Adipose tissue (tissue), 3 donors: ENCODE measurements at regions not wholly inside any gene's neighbourhood (a gene's known extent, or its start where the extent isn't known, plus 50 kb on each side); places are given as distances from the start of the nearest gene placed in this dataset.

Experiments used
- H3K27ac ChIP-seq: one replicate; pipeline ENCODE4 v1.5.1; 2013; ENCODE audit warnings: low read depth, low read length
- WGBS, 3 donors: extraction: QIAGEN DNeasy Blood & Tissue Kit; methylation state at CpG; one replicate each; pipeline ENCODE4 v1.1.7; 2013; 5-methylcytosine and 5-hydroxymethylcytosine counted together
- donor health status: healthy with polysubstance abuse.
- donor health status: Bipolar disorder and iron deficiency.
- donor health status: healthy.

- H3K27ac ChIP-seq, result no peak overlapping the region
- WGBS, 3 donors, result 43 to 85% (median 79%) methylated on average over 2 of the region's 2 CpGs
Observed at GRCh38 chr21:16522548-16522947, 792.8 kb downstream of the USP25 start.

- 84 to 96% (median 86%) methylated on average over 2 of the region's 2 CpGs for WGBS, 3 donors
- H3K27ac ChIP-seq, result no peak overlapping the region
Observed at GRCh38 chr21:16530656-16531055, 800.9 kb downstream of the USP25 start.

GRCh38 chr21:16532840-16533239, 803.1 kb downstream of the USP25 start:
- H3K27ac ChIP-seq, result no peak overlapping the region
- WGBS, 3 donors, result 59 to 73% (median 66%) methylated on average over 4 of the region's 4 CpGs

GRCh38 chr21:16533692-16534407, 804.1 kb downstream of the USP25 start:
- no peak overlapping the region for H3K27ac ChIP-seq
- WGBS, 3 donors, result 53 to 63% (median 57%) methylated on average over 9 of the region's 9 CpGs

GRCh38 chr21:16534408-16535101, 804.8 kb downstream of the USP25 start:
- 24 to 48% (median 45%) methylated on average over 11 of the region's 11 CpGs for WGBS, 3 donors
- H3K27ac ChIP-seq, result no peak overlapping the region

DNA sequence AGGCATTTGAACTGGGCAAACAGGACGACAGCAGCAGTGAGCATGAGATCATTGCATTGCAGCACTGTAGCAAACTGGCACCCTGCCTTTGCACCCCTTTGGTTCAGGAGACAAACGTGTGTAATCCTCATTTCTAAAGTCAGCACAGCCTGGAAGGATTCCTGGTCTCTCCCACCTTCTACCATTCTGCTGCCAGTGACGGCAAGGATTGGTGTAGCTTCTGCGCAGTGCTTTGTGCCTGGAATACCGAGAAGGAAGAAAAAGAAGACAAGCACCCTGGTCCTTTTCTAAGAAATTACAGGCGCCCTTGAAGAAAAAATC, 805.3 kb downstream of the USP25 start:
- WGBS, 3 donors, result 40 to 46% (median 44%) methylated on average over 6 of the region's 6 CpGs

DNA sequence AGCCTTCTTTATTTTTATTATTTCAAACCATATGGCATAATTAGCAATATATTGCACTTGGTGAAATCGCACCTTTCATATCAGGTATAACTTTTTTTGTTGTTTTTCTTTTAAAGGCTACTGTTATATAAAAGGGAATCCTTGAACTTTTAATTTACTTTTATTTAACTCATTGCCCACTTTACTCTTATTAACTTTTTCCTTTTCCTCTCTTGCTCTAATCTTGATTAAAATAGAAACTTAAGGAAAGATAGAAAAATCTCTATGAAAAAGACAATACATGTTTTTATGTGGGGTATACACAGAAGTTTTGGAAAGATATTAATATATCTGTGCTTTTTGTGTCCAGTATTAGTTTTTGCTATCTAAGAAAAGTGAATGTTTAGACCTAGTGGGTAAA, 805.8 kb downstream of the USP25 start:
- H3K27ac ChIP-seq, result no peak overlapping the region
- WGBS, 3 donors, result 51 to 55% (median 55%) methylated on average over 1 of the region's 1 CpG

More for the DNA sequence above, 805.3 kb downstream of the USP25 start:
- no peak overlapping the region for H3K27ac ChIP-seq

DNA sequence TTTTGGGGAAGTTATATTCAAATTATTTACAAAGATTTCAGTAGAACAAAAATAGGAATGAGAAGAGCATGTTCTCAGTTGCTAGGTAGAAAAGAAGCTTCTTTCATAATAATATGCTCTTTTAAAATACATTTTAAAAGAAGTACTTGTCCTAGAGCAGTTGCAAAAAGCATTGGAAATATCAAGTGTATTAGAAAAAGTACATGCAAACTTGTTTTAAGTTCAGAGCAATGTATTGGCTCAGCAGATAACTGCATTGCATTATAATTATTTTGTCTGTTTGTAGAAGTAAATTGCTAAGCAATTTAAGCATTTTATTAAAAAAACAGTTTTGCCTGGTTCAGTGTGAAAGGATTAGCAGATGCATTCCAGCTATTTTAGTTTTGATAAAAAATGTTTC, 806.4 kb downstream of the USP25 start:
- H3K27ac ChIP-seq, result no peak overlapping the region

GRCh38 chr21:16536643-16537434, 807.1 kb downstream of the USP25 start:
- no peak overlapping the region for H3K27ac ChIP-seq
- WGBS, 3 donors, result 42 to 71% (median 50%) methylated on average over 12 of the region's 12 CpGs

DNA sequence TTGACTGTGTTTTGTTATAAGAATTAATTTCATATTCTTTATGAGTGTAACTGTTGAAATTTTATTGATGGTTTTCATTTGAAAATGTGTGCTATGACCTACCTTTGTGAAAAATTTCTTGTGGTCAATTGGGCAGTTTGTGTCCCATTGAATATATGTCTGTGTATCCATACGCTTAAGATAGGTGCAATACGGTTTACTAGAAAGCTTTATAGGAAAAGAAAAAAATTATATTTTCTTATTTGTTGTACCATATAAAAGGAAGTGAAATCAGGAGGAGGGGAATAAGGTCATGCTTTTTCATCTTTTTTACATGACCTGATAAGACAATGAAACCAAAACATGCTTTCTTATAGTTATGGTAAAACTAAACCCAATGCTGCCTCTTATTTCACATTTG, 807.7 kb downstream of the USP25 start:
- 62 to 84% (median 67%) methylated on average over 2 of the region's 2 CpGs for WGBS, 3 donors
- no peak overlapping the region for H3K27ac ChIP-seq

GRCh38 chr21:16538405-16538804, 808.6 kb downstream of the USP25 start:
- WGBS, 3 donors, result 64 to 75% (median 68%) methylated on average over 4 of the region's 4 CpGs
- no peak overlapping the region for H3K27ac ChIP-seq

DNA sequence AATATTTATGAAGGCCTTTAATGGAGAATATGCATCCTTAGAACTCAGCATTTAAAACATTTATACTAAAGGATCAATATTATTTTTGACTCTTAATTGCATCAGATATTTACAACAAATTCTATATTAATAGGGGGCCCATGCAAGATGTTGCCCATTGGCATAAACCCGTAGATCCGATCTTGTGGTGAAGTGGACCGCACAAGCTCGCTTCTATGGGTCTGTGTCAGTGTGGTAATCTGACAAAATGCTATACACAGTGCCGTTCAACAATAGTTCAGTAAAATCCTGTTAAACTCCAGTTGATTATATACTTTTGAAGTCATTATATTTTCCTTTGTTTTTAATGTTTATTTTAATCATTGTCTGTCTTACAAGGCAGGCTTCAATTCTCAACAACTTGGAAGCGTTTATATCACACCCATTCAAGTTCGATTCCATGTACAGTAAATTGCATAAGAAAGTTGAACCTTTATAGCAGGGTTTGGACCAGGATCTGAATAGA, 809.2 kb downstream of the USP25 start:
- no peak overlapping the region for H3K27ac ChIP-seq
- 90 to 95% (median 91%) methylated on average over 7 of the region's 7 CpGs for WGBS, 3 donors

GRCh38 chr21:16540966-16541727, 811.4 kb downstream of the USP25 start:
- WGBS, 3 donors, result 61 to 82% (median 81%) methylated on average over 3 of the region's 3 CpGs
- no peak overlapping the region for H3K27ac ChIP-seq

GRCh38 chr21:16550118-16550517, 820.3 kb downstream of the USP25 start:
- WGBS, 3 donors, result 71 to 89% (median 85%) methylated on average over 4 of the region's 4 CpGs
- no peak overlapping the region for H3K27ac ChIP-seq

DNA sequence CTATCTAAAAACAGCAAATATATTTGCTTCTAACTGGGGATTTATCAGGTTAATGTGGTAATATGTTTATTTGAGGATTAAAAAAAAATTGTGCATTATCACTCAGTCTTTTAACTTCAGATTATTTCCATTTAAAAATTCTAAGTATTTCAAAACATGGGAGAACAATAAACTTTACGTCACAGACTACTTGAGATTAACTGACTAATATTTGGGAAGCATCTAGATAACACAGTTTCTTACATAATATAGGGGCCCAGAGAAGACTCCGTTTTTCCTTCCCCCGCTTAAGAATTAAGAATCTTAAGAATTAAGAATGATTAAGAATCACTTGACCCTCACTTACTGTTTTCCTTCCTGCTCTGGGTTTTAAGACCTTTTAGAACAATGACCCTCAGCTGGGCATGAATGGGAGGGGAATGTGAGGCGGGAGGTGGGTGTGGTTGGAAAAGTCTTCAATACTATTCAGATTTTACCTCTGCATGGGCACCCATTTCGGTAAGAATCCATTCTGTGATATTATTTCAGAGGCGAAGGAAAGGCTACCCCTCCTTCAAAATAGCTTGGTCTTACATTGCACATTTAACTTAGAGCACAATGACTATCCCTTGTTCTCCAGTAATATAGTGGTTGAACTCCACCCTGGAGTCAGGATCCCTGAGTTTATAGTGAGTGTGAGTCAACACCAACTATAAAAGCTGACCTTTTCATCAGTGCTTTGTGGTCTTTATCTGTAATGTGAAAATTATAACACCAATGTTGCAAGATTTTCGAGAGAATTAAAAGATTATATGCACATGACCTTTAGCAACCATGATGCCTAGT, 821.3 kb downstream of the USP25 start:
- WGBS, 3 donors, result 80 to 86% (median 83%) methylated on average over 7 of the region's 7 CpGs
- no peak overlapping the region for H3K27ac ChIP-seq

DNA sequence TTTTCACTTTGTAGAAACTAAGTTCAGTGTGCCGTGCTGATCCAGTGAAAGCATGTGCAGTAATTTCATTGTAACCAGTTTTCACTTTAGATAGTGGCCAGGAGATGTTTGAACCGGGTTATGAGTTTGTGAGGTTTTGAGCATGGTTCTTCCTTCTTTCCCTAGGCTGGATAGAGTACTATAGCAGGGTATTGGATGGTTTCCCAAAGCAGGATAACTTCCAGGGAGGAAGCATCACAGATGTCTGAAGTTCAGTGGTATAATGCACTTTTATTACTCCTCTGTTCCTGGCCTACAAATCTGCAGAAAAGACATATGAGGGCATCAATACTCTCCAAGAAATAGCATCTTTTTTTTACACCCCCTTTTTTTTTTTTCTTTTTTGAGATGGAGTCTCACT, 823.1 kb downstream of the USP25 start:
- H3K27ac ChIP-seq, result no peak overlapping the region
- WGBS, 3 donors, result 80 to 87% (median 81%) methylated on average over 2 of the region's 2 CpGs

DNA sequence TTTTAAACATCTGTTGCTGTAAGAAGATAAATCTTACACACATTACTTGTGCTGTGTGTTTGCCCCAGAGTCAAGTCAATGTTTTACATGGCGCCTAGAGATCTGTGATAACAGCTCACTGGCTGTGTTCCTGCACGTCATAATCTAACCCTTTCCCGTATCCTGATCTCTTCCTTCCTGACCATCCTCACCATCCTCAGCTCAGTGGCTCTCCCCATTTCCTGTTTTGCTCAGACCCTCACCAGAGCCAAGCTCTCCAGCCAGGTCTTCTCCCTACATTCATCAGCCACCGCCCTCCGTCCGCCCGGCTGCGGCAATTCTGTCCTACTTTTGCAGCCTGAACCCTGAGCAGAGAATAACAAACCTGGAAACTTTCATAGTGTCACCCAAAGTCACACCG, 824.7 kb downstream of the USP25 start:
- 70 to 88% (median 87%) methylated on average over 9 of the region's 9 CpGs for WGBS, 3 donors
- no peak overlapping the region for H3K27ac ChIP-seq

- WGBS, 3 donors, result 77 to 83% (median 83%) methylated on average over 7 of the region's 7 CpGs
- no peak overlapping the region for H3K27ac ChIP-seq
Observed at GRCh38 chr21:16563116-16563515, 833.3 kb downstream of the USP25 start.
